Neural crest cell (in vitro differentiated cells): ENCODE measurements at regions not wholly inside any gene's neighbourhood (a gene's known extent, or its start where the extent isn't known, plus 50 kb on each side); places are given as distances from the start of the nearest gene placed in this dataset.
"Not testable (repeated sequence)": the region's sequence is repeated elsewhere in the genome, so short reads cannot be mapped to it uniquely, and the experiment has no call there.

Source experiments
- DNase-seq: peaks from one replicate; pipeline ENCODE4 v3.0.0; 2021; ENCODE audit warnings: low read depth, mixed read lengths, low spot score
- H3K27ac Mint-ChIP-seq: one replicate; pipeline ENCODE4 v1.8.0; 2021; ENCODE audit warnings: mild to moderate bottlenecking, mixed read lengths; ENCODE audit not compliant: unreplicated experiment
- H3K27me3 Mint-ChIP-seq: 2 replicates; pipeline ENCODE4 v1.8.0; 2021; ENCODE audit warnings: low read depth, mild to moderate bottlenecking, mixed read lengths
- H3K36me3 Mint-ChIP-seq: 2 replicates; pipeline ENCODE4 v1.8.0; 2021; ENCODE audit warnings: low read depth, mild to moderate bottlenecking, mixed read lengths
- H3K4me1 Mint-ChIP-seq: 2 replicates; pipeline ENCODE4 v1.8.0; 2021; ENCODE audit warnings: mixed read lengths
- H3K4me3 Mint-ChIP-seq: one replicate; pipeline ENCODE4 v1.8.0; 2021; ENCODE audit warnings: mild to moderate bottlenecking, mixed read lengths
- H3K9me3 Mint-ChIP-seq: 2 replicates; pipeline ENCODE4 v1.8.0; 2021; ENCODE audit warnings: mixed read lengths
- CTCF ChIP-seq: fragments of 200-600 bp; sonication (generic); conservative IDR thresholded peaks from 2 replicates; pipeline ENCODE4 v1.5.0; 2021; ENCODE audit warnings: antibody characterized with exemption, mild to moderate bottlenecking

GRCh38 chr5:166719991-166720390, 1571.5 kb upstream of the WWC1 start:
- no peak overlapping the region for H3K27ac Mint-ChIP-seq
- no peak for DNase-seq
- no peak for TF ChIP-seq CTCF
- H3K4me3 Mint-ChIP-seq = no peak overlapping the region
- H3K27me3 Mint-ChIP-seq = no peaks in the 10 kb centered on the region
- no peaks in the 10 kb centered on the region for H3K36me3 Mint-ChIP-seq
- peaks cover 11% of the 10 kb centered on the region for H3K9me3 Mint-ChIP-seq
- peaks cover 8% of the 10 kb centered on the region for H3K4me1 Mint-ChIP-seq

GRCh38 chr5:166722939-166723338, 1568.5 kb upstream of the WWC1 start:
- H3K27me3 Mint-ChIP-seq = no peaks in the 10 kb centered on the region
- peaks cover 8% of the 10 kb centered on the region for H3K9me3 Mint-ChIP-seq
- H3K27ac Mint-ChIP-seq = no peak overlapping the region
- H3K4me3 Mint-ChIP-seq = no peak overlapping the region
- H3K4me1 Mint-ChIP-seq = peaks cover 5% of the 10 kb centered on the region
- H3K36me3 Mint-ChIP-seq = no peaks in the 10 kb centered on the region
- DNase-seq = no peak
- no peak for TF ChIP-seq CTCF

- H3K36me3 Mint-ChIP-seq = no peaks in the 10 kb centered on the region
- DNase-seq = no peak
- TF ChIP-seq CTCF = no peak
- no peaks in the 10 kb centered on the region for H3K27me3 Mint-ChIP-seq
- H3K27ac Mint-ChIP-seq = no peak overlapping the region
- H3K4me3 Mint-ChIP-seq = no peak overlapping the region
- peaks cover 5% of the 10 kb centered on the region for H3K4me1 Mint-ChIP-seq
- H3K9me3 Mint-ChIP-seq = peaks cover 8% of the 10 kb centered on the region
Measured at GRCh38 chr5:166724284-166724683, 1567.2 kb upstream of the WWC1 start.

- Mint-ChIP-seq H3K27ac (no peak overlapping the region), H3K4me1 (peaks cover 5% of the 10 kb centered on the region), H3K9me3 (peaks cover 5% of the 10 kb centered on the region), H3K27me3 (no peaks in the 10 kb centered on the region), H3K4me3 (no peak overlapping the region), H3K36me3 (no peaks in the 10 kb centered on the region)
- TF ChIP-seq CTCF = no peak
- DNase-seq = no peak
Measured at GRCh38 chr5:166725593-166725992, 1565.9 kb upstream of the WWC1 start.

- no peak for TF ChIP-seq CTCF
- peaks cover 5% of the 10 kb centered on the region for H3K4me1 Mint-ChIP-seq
- no peaks in the 10 kb centered on the region for H3K27me3 Mint-ChIP-seq
- H3K27ac Mint-ChIP-seq = no peak overlapping the region
- no peaks in the 10 kb centered on the region for H3K36me3 Mint-ChIP-seq
- H3K4me3 Mint-ChIP-seq = no peak overlapping the region
- H3K9me3 Mint-ChIP-seq = no peaks in the 10 kb centered on the region
- DNase-seq = no peak
Measured at GRCh38 chr5:166726406-166726805, 1565.0 kb upstream of the WWC1 start.

GRCh38 chr5:166742951-166743350, 1548.5 kb upstream of the WWC1 start:
- H3K27ac Mint-ChIP-seq, H3K36me3 Mint-ChIP-seq, H3K4me1 Mint-ChIP-seq, H3K4me3 Mint-ChIP-seq, H3K9me3 Mint-ChIP-seq, H3K27me3 Mint-ChIP-seq, DNase-seq: not testable (repeated sequence)
